RPMI7951 (cell line): ENCODE measurements at regions not wholly inside any gene's neighbourhood (a gene's known extent, or its start where the extent isn't known, plus 50 kb on each side); places are given as distances from the start of the nearest gene placed in this dataset.
A peak's percentile ranks its signal among the peaks of the same experiment; 100 is the strongest.

Experiments
- DNase-seq: peaks from one replicate; pipeline ENCODE4 v3.0.0-alpha.2; 2012; ENCODE audit warnings: low read depth

GRCh38 chr6:78390066-78390465 is 477.3 kb upstream of the IRAK1BP1 start:
- no peak for DNase-seq

DNA sequence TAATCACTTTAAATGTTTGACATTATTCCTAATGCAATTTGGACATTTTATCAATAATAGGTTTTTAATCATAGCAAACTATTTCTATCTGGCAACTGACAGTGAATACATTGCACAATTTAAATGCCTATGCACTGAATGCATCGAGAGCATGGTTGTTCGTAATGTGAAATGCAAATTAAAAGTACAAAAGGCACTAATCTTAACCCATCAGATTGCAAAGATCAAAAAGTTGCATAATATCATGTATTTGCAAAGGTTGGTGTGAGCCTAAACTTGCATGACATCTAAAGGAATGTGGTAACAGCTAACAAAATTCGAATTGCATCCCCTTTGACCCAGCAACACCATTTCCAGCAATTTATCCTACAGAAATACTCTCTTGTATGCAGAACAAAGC is 469.9 kb upstream of the IRAK1BP1 start:
- no peak for DNase-seq

DNA sequence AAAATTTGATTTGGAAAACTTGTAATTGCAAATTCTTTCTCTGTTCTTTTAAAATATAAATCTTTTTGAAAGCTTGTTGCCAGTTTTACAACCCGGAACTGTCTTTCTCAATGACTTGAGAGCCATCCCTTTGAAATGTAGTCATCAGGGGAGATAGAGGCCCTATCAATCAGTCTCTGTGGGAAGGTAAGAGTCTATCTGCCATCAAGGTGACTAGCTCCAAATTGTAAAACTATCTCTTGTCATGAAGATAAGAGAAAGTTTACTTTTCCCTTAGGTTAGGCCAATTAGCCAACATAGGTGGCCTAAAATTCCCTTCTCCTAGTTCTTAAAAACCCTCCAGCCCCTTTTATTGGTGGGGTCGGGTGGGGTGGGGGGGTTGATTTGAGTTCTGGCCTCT is 469.1 kb upstream of the IRAK1BP1 start:
- no peak for DNase-seq

GRCh38 chr6:78400076-78400475 is 467.3 kb upstream of the IRAK1BP1 start:
- no peak for DNase-seq

GRCh38 chr6:78427386-78427785 is 440.0 kb upstream of the IRAK1BP1 start:
- no peak for DNase-seq

GRCh38 chr6:78430521-78430920 is 436.8 kb upstream of the IRAK1BP1 start:
- DNase-seq = no peak

- DNase-seq = no peak
These were observed 431.7 kb upstream of the IRAK1BP1 start for GRCh38 chr6:78435671-78436070.

GRCh38 chr6:78436335-78436734 is 431.0 kb upstream of the IRAK1BP1 start:
- DNase-seq = peak; percentile 22

GRCh38 chr6:78438135-78438534 is 429.2 kb upstream of the IRAK1BP1 start:
- no peak for DNase-seq

- no peak for DNase-seq
These were observed 406.6 kb upstream of the IRAK1BP1 start for GRCh38 chr6:78460711-78461110.

DNA sequence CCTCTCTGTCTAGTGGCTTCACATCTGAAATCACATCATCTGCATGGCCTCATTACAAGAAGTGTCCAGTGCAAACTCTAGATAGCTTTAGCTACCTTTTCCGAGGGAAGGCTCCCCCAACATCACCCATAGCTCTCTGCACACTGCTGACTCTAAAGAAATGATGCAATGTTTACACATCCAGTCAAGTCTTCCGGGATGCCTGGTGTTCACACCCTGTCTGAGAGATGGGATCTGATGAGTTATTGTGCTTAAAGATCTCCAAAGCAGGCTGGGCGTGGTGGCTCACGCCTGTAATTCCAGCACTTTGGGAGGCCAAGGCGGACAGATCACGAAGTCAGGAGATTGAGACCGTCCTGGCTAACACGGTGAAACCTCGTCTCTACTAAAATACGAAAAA is 404.6 kb upstream of the IRAK1BP1 start:
- no peak for DNase-seq

DNA sequence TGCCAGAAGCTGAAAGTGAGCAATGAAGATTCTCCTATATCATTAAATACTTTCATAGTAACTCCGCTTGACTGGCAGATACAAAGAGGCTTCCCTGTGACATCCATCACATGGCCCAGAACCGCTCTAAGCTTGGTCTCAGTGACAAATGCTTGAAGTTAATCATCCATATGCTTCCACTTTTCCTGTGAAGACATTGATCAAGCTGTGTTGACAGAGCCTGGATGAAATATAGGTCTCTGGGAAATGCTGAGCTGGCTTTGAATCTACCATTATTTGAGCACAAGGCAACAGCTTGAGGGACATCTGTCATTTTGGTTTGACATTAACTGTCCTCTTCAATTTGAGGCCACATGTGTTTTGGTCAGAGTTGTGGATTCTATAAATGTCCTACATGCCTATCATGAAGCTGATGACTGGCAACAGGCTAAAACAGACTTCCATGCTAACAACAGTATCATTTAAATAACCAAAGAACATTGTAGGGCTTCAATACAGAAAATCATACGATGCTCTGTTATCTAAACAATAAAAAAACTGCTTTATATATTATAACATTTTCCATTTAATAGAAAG is 402.2 kb upstream of the IRAK1BP1 start:
- no peak for DNase-seq

GRCh38 chr6:78476561-78476960 is 390.8 kb upstream of the IRAK1BP1 start:
- no peak for DNase-seq

DNA sequence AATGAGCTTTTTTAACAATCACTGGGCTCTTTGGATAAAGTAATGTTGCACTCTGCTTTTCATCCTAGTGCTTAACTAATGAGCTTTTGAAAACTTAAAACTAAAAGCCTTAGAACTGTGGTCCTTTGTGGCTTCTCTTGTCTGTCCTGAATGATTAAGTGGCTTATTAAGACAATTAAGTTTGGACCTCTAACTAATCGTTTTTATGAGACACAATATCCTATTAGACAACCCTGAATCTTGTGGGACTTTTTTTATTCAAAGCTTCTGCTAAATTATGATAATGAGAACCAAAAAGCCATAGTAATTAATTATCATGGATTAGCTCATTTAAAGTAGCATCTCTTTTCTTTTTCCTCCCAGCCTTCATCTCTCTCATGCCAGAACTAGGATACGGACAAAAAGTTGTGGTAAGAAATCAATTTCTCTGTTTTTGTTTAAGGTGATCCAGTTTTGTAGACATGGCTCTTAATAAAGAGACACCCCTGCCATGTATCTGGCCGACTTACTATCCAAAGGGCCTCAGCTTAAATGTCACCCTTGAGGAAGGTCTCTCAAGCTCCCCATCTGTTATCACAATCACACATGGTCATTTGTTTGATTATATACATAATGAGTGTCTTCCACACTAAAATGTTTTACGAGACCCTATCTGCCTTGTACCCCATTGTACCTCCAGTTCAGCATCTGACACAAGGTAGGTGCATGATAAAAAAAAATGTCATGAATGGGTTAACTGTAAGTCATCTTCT is 384.4 kb upstream of the IRAK1BP1 start:
- no peak for DNase-seq

GRCh38 chr6:78483553-78484197 is 383.7 kb upstream of the IRAK1BP1 start:
- DNase-seq = no peak

GRCh38 chr6:78484198-78485064 is 382.9 kb upstream of the IRAK1BP1 start:
- DNase-seq = no peak

DNA sequence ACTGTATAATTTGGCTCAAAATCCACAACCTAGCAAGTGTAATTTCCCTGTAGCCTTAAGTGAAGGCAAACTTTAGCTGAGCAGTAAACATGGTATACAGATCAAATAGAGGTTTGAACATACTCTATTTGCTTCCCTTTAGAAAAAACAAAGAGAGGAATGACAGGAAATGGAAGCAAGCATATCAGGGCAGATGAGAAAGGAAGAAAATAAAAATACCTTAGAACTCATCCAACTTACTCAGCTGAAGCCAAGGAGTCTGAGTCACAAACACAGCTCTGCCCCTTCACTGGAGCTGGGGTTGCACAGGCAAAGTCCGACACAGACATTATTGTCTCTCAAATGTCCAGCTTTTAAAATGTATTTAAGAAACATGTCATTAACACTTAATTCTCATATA is 379.9 kb upstream of the IRAK1BP1 start:
- DNase-seq = no peak

- no peak for DNase-seq
These were observed 377.5 kb upstream of the IRAK1BP1 start for GRCh38 chr6:78489874-78490273.

GRCh38 chr6:78492351-78493017 is 374.9 kb upstream of the IRAK1BP1 start:
- DNase-seq = peak; percentile 11

GRCh38 chr6:78500299-78501089 is 366.9 kb upstream of the IRAK1BP1 start:
- no peak for DNase-seq

- no peak for DNase-seq
These were observed 364.9 kb upstream of the IRAK1BP1 start for GRCh38 chr6:78502386-78502887.
